ENCODE measurements at regions not wholly inside any gene's neighbourhood (a gene's known extent, or its start where the extent isn't known, plus 50 kb on each side); places are given as distances from the start of the nearest gene placed in this dataset.
"Not testable (repeated sequence)": the region's sequence is repeated elsewhere in the genome, so short reads cannot be mapped to it uniquely, and the experiment has no call there.

- H3K4me3 ChIP-seq (ENCODE audit: control insufficient read depth, low read depth, low read length): no peak overlapping the region
- no peak for TF ChIP-seq CTCF (conservative IDR thresholded peaks at IDR 0.05; ENCODE audit: control insufficient read depth, insufficient read depth, low read depth, low read length)
- no peak for DNase-seq (ENCODE audit: low read depth)
These were observed 141.5 kb upstream of the RFLNA start for GRCh38 chr12:124153392-124153791.

DNA sequence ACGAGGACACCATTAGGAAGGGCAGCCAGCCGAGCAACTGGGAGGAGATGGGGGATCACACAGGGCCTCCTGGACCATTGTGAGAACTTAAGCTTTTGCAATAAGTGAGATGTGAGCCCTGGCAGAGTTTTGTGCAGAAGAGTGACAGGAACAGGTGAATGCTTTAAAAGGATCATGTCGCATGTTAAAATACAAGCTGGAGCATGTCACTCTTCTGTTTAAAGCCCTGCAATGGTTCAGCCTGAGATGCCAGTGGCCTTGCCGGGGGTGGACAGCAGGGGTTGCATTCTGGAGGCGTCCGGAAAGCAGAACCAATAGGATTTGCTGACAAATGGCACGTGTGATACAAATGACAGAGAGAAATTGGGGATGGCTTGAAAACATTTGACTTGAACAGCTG is 137.5 kb upstream of the RFLNA start:
- H3K4me3 ChIP-seq (ENCODE audit: control insufficient read depth, low read depth, low read length): no peak overlapping the region
- DNase-seq (ENCODE audit: low read depth): no peak
- no peak for TF ChIP-seq CTCF (conservative IDR thresholded peaks at IDR 0.05; ENCODE audit: control insufficient read depth, insufficient read depth, low read depth, low read length)

DNA sequence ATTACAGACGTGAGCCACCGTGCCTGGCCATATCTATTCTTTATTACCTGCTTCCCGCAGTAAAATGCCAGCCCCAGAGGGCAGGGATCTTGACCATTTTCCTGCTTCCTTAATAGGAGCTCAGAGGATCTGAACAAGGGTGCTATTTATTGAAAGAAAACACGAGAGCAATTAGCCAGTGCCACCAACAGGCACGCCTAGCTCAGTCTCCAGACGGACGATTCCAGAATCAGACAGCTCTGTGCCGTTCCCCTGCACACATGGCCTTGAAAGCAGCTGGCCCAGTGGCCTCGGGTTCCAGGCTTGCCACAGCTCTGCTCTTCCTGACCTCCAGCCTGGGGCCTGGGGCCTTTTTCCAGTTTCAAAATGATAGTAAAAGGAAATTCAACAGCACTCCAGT is 135.2 kb upstream of the RFLNA start:
- no peak overlapping the region for H3K4me3 ChIP-seq (ENCODE audit: control insufficient read depth, low read depth, low read length)
- no peak for DNase-seq (ENCODE audit: low read depth)
- no peak for TF ChIP-seq CTCF (conservative IDR thresholded peaks at IDR 0.05; ENCODE audit: control insufficient read depth, insufficient read depth, low read depth, low read length)

DNA sequence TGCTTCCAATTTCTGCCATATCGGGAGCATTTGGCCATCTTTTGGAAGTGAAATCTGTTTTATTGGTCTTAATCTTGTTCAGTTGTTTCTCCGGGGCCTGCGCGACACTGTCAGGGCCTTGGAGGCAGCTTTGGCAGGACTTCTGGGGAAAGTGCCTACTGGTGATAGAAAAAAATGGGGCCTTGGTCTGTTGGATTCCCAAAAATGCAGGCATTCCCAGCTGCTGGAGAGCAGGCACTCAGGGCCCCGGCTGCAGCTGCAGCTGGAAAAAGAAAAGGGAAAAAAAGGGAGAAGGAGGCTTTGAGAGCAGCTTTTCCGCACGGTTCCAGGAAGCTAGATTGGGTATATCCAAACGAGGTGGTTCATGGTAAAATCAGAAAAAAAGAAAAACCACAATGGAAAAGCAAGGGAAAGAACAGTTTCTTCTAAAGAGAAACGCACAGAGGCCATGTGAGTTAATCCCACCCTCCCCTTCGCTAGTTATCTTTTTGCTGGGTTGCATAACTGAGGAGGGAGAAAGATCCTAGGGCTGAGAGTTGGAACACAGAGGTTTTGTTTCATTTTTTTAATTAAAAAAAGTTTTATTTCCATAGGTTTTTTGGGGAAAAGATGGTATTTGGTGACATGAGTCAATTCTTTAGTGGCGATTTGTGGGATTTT is 134.7 kb upstream of the RFLNA start:
- no peak for DNase-seq (ENCODE audit: low read depth)
- no peak for TF ChIP-seq CTCF (conservative IDR thresholded peaks at IDR 0.05; ENCODE audit: control insufficient read depth, insufficient read depth, low read depth, low read length)
- H3K4me3 ChIP-seq (ENCODE audit: control insufficient read depth, low read depth, low read length): no peak overlapping the region

DNA sequence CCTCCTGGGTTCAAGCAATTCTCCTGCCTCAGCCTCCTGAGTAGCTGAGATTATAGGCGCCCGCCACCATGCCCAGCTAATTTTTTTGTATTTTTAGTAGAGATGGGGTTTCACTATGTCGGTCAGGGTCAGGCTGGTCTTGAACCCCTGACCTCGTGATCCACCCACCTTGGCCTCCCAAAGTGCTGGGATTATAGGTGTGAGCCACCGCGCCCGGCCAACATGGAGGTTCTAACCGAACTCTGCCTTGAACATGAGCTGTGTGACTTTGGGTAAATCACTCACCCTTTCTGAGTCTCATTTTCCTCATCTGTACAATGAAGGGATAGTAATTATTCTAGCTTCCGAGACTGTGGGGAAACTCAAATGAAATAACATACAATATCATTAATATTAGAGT is 133.5 kb upstream of the RFLNA start:
- not testable (repeated sequence) for DNase-seq (ENCODE audit: low read depth); H3K4me3 ChIP-seq (ENCODE audit: control insufficient read depth, low read depth, low read length)

DNA sequence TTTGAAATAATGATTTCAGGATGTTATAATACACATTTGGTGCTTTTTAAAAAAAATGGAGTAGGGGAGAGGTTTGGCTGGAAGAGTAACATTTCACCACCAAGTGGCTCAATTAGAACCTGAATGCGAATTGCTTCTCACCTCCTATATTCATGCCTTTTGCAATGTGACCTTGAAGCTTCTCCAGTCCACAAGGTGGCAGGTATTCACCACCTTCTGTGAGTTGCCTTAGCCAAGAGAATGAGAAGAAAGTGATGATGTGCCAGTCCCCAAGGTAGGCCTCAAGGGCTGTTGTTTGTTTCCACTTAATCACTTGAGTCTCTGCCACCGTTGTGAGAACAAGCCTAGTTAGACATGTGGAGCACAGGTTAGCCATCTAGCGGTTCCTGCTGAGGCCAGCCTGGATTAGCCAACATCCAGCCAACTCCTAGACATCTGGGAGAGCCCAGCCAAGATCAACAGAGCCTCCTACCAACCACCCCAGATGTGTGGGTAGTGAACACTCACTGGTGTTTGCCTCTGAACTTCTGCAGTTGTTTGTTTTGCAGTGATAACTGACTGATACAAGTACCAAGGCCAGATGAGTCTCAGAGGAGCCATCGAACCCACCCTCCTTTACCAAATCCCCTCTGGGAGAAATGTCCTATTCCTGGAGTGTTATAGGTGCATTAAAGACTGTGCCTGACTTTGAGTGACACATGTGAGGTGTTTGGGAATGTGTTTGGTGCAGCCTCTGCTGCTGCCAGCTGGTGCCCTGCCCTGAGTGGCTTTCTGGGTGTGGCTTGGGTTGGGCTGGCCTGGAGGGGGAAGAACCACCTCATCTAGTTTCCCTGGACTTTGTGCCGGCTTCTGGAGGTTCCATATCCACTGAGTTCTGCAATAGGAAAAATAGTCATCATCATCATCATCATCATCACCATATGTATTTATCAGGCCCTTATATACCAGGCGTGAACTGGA is 132.5 kb upstream of the RFLNA start:
- no peak for TF ChIP-seq CTCF (conservative IDR thresholded peaks at IDR 0.05; ENCODE audit: control insufficient read depth, insufficient read depth, low read depth, low read length)
- peak; percentile 10 for DNase-seq (ENCODE audit: low read depth)
- H3K4me3 ChIP-seq (ENCODE audit: control insufficient read depth, low read depth, low read length): no peak overlapping the region

DNA sequence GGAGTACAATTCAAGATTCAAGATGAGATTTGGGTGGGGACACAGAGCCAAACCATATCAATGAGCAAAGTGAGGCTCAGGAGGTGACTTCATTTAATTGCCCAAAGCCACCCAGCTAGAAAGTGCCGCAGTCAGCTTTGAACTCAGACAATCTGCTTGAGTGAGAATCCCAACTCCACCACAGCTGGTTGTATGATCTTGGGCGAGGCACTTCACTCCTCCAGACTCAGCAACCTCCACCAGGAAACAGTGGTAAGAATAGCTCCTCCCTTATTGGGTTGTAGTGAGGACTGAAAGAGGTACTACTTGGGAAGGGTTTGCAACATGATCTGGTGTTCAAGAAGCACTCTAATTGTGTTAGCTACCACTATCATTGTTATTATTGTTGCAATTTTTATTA is 129.2 kb upstream of the RFLNA start:
- DNase-seq (ENCODE audit: low read depth): no peak
- TF ChIP-seq CTCF (conservative IDR thresholded peaks at IDR 0.05; ENCODE audit: control insufficient read depth, insufficient read depth, low read depth, low read length): no peak
- no peak overlapping the region for H3K4me3 ChIP-seq (ENCODE audit: control insufficient read depth, low read depth, low read length)
